OCI-LY7 (cell line): ENCODE measurements at regions not wholly inside any gene's neighbourhood (a gene's known extent, or its start where the extent isn't known, plus 50 kb on each side); places are given as distances from the start of the nearest gene placed in this dataset.
"Not testable (repeated sequence)": the region's sequence is repeated elsewhere in the genome, so short reads cannot be mapped to it uniquely, and the experiment has no call there.

ENCODE experiments used
- BruUV-seq: library from RNA; stranded (reverse); fragments of 400-500 nt; replicated peaks from 2 replicates; lab custom pipeline; 2021; lab: Mats Ljungman, UMichigan
- CTCF ChIA-PET: fragments of 300-600 bp; sonication (Branson Sonifier 250); formaldehyde crosslinking; loops from one replicate; lab custom pipeline; 2022; ENCODE audit warnings: antibody characterized with exemption; ENCODE audit not compliant: unreplicated experiment; lab: Charles Lee
- POLR2A ChIA-PET: fragments of 300-600 bp; sonication (Branson Sonifier 250); formaldehyde crosslinking; loops from one replicate; lab custom pipeline; 2022; ENCODE audit warnings: antibody characterized with exemption; lab: Charles Lee
- DNase-seq: peaks from one replicate; pipeline ENCODE4 v3.0.0-alpha.2; 2015; ENCODE audit warnings: low spot score
- H2AFZ ChIP-seq: fragments of 200-600 bp; sonication (generic), shearing (Covaris generic); 2 replicates; pipeline ENCODE4 v1.6.1; 2014; ENCODE audit warnings: mild to moderate bottlenecking, antibody characterized with exemption, low read length, moderate library complexity
- H3K27ac ChIP-seq: fragments of 200-600 bp; sonication (generic); 2 replicates; pipeline ENCODE4 v1.5.1; 2014; ENCODE audit warnings: mixed run types, low read depth, mild to moderate bottlenecking, moderate library complexity, low read length, inconsistent platforms; ENCODE audit not compliant: poor library complexity, severe bottlenecking
- H3K36me3 ChIP-seq: fragments of 200-600 bp; sonication (generic); 2 replicates; pipeline ENCODE4 v1.6.1; 2014; ENCODE audit warnings: mild to moderate bottlenecking, antibody characterized with exemption, low read length, moderate library complexity, mixed read lengths; ENCODE audit not compliant: insufficient read depth
- H3K4me1 ChIP-seq: fragments of 200-600 bp; sonication (generic); 2 replicates; pipeline ENCODE4 v1.5.1; 2014; ENCODE audit warnings: mild to moderate bottlenecking, low read length; ENCODE audit not compliant: insufficient read depth, poor library complexity, severe bottlenecking
- H3K4me2 ChIP-seq: fragments of 200-600 bp; sonication (generic); 2 replicates; pipeline ENCODE4 v1.6.1; 2014; ENCODE audit warnings: mild to moderate bottlenecking, low read length
- H3K4me3 ChIP-seq: fragments of 200-600 bp; sonication (generic); 2 replicates; pipeline ENCODE4 v1.5.1; 2014; ENCODE audit warnings: mild to moderate bottlenecking, low read depth, low read length; ENCODE audit not compliant: poor library complexity, severe bottlenecking
- H3K79me2 ChIP-seq: fragments of 200-600 bp; sonication (generic); 2 replicates; pipeline ENCODE4 v1.6.1; 2016; ENCODE audit warnings: low read depth, mild to moderate bottlenecking, low read length, moderate library complexity, mixed read lengths; ENCODE audit not compliant: insufficient read depth
- H3K9me2 ChIP-seq: fragments of 200-600 bp; sonication (generic); 2 replicates; pipeline ENCODE4 v1.6.1; 2016; ENCODE audit warnings: mild to moderate bottlenecking, low read length, mixed read lengths; ENCODE audit not compliant: insufficient read depth
- H3K9me3 ChIP-seq: fragments of 200-600 bp; sonication (generic); 2 replicates; pipeline ENCODE4 v1.6.1; 2014; ENCODE audit warnings: mild to moderate bottlenecking, mixed run types, low read length, mixed read lengths
- H4K20me1 ChIP-seq: fragments of 200-600 bp; sonication (generic); 2 replicates; pipeline ENCODE4 v1.6.1; 2014; ENCODE audit warnings: mild to moderate bottlenecking, antibody characterized with exemption, low read length, moderate library complexity, mixed read lengths; ENCODE audit not compliant: insufficient read depth
- EZH2phosphoT487 ChIP-seq: fragments of 200-600 bp; sonication (generic); IDR thresholded peaks from 2 replicates; pipeline ENCODE4 v1.6.1; 2018; ENCODE audit warnings: low read depth, borderline replicate concordance, mild to moderate bottlenecking, mixed run types, antibody characterized with exemption, low read length, moderate library complexity, mixed read lengths
- intact Hi-C: fragments of 100-400 bp; cut with micrococcal nuclease; formaldehyde crosslinking; loops from one replicate; pipeline ENCODE4 v1.10.0; 2022; ENCODE audit not compliant: unreplicated experiment
- TF ChIP-seq, protein P1 (sequence below): fragments of 200-600 bp; sonication (generic); conservative IDR thresholded peaks from 2 replicates; pipeline ENCODE4 v1.5.1; 2014; ENCODE audit warnings: mild to moderate bottlenecking, antibody characterized with exemption, low read length, moderate library complexity, mixed read lengths

DNA sequence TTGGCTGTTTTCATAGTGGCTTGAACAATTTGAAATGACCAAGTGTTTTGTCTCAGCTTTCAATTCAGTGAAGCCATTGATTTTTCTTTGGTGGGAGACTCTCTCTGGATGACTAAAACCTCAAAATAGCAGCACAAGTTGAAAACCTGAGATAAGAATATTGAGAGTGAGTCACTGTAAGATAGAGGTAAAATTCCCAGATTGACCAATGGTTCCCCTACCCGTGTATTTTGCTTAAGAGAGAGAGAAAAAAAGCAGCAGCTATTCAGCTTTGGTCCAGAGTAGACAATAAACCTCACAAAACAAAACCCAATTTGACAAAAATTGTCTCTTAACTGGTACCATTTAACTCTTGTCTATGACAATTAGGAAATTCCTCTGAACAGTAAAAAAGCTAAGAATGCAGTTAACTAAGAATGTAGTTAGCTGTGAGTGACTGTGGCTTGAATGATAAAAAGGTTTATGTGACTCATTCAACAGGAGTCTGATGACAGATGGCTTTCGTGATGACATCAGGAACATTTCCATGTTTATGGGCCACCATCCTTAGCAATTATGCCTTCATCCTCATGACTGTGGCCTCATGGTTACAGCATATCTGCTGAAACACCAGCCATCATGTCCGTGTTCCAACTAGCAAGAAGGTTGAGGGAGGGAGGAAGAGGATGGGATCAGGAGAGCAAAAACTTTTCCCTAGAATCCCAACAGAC lies 356.9 kb downstream of the NDFIP2 start:
- ChIA-PET POLR2A (no interaction called here), CTCF (no interaction called here)
- Histone ChIP-seq H3K9me3 (no peaks in the 10 kb centered on the region), H4K20me1 (no peaks in the 10 kb centered on the region), H3K4me3 (no peak overlapping the region), H3K27ac (no peak overlapping the region), H3K9me2 (no peaks in the 10 kb centered on the region), H3K79me2 (no peaks in the 10 kb centered on the region), H3K4me2 (no peak overlapping the region), H3K4me1 (no peaks in the 10 kb centered on the region), H2AFZ (no peak overlapping the region), H3K36me3 (no peaks in the 10 kb centered on the region)
- no peak for DNase-seq
- no TSS peak for BruUV-seq
- TF ChIP-seq EZH2phosphoT487 = no peak
- TF ChIP-seq, protein P1, sequence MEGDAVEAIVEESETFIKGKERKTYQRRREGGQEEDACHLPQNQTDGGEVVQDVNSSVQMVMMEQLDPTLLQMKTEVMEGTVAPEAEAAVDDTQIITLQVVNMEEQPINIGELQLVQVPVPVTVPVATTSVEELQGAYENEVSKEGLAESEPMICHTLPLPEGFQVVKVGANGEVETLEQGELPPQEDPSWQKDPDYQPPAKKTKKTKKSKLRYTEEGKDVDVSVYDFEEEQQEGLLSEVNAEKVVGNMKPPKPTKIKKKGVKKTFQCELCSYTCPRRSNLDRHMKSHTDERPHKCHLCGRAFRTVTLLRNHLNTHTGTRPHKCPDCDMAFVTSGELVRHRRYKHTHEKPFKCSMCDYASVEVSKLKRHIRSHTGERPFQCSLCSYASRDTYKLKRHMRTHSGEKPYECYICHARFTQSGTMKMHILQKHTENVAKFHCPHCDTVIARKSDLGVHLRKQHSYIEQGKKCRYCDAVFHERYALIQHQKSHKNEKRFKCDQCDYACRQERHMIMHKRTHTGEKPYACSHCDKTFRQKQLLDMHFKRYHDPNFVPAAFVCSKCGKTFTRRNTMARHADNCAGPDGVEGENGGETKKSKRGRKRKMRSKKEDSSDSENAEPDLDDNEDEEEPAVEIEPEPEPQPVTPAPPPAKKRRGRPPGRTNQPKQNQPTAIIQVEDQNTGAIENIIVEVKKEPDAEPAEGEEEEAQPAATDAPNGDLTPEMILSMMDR = no peak
- intact Hi-C loops = no loop called here

DNA sequence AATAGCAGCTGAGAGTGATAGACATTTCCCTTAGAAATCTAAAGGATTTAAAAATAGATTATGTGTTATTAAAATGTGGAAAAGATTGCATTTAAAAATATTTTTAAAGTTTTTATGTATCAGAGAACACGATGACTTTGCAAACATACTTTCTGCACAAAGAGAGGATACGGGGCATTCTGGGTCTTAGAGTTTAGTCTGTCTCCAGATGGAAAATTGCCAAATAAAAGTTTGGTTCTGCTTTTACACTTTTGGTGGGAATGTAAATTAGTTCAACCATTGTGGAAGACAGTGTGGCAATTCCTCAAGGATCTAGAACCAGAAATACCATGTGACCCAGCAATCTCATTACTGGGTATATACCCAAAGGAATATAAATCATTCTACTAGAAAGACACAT lies 355.2 kb downstream of the NDFIP2 start:
- H3K9me2 ChIP-seq, intact Hi-C loops, H3K4me1 ChIP-seq, DNase-seq, H2AFZ ChIP-seq, CTCF ChIA-PET, POLR2A ChIA-PET, H3K36me3 ChIP-seq, H3K9me3 ChIP-seq, H3K4me2 ChIP-seq, H3K4me3 ChIP-seq, H4K20me1 ChIP-seq, H3K27ac ChIP-seq, H3K79me2 ChIP-seq, BruUV-seq: not testable (repeated sequence)

DNA sequence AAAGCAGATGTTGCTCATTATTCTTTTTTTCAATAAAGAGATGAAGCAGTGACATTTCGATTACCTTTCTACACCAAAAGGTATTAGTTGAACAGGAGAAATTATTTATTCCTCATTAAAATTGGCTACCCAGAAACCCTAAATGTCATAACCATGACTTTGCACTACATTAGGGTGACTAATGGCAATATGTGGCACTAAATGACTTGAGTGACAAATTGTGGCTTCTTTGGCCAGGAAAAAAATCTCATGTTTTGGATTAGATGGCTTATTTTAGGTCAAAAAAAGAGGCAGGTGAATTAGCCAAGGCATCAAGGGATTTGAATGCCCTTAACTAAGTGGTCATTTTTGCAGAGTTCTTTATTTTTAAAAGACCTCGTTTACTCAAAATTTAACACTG lies 353.9 kb downstream of the NDFIP2 start:
- Histone ChIP-seq H3K4me3 (no peak overlapping the region), H3K79me2 (no peaks in the 10 kb centered on the region), H3K36me3 (no peaks in the 10 kb centered on the region), H3K4me1 (no peaks in the 10 kb centered on the region), H2AFZ (no peak overlapping the region), H4K20me1 (no peaks in the 10 kb centered on the region), H3K4me2 (no peak overlapping the region), H3K9me2 (no peaks in the 10 kb centered on the region), H3K9me3 (no peaks in the 10 kb centered on the region), H3K27ac (no peak overlapping the region)
- no TSS peak for BruUV-seq
- POLR2A ChIA-PET = no interaction called here
- no peak for DNase-seq
- CTCF ChIA-PET = no interaction called here
- TF ChIP-seq, protein P1 = no peak
- TF ChIP-seq EZH2phosphoT487 = no peak
- intact Hi-C loops = no loop called here
